ENCODE measurements at regions not wholly inside any gene's neighbourhood (a gene's known extent, or its start where the extent isn't known, plus 50 kb on each side); places are given as distances from the start of the nearest gene placed in this dataset.

DNA sequence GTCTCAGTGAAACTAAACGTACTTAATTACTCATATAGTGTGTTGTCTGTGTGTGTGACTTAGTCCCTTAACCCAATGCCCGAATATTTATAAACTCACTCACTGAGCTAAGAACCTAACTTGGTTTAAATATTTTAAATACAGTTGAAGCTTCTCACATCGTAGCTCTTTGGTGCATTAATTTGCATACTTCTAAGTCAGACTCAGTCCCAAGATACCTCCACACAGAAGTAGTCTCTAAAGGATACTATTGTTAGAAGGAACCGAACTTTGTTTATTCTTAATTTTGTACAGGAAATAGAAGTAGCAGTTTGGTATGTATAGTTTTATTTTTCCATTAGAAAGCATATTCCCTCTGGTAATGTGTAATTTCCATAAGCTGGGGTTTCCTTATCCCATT lies 54.0 kb upstream of the NKAP start:
- TF ChIP-seq, protein P1, sequence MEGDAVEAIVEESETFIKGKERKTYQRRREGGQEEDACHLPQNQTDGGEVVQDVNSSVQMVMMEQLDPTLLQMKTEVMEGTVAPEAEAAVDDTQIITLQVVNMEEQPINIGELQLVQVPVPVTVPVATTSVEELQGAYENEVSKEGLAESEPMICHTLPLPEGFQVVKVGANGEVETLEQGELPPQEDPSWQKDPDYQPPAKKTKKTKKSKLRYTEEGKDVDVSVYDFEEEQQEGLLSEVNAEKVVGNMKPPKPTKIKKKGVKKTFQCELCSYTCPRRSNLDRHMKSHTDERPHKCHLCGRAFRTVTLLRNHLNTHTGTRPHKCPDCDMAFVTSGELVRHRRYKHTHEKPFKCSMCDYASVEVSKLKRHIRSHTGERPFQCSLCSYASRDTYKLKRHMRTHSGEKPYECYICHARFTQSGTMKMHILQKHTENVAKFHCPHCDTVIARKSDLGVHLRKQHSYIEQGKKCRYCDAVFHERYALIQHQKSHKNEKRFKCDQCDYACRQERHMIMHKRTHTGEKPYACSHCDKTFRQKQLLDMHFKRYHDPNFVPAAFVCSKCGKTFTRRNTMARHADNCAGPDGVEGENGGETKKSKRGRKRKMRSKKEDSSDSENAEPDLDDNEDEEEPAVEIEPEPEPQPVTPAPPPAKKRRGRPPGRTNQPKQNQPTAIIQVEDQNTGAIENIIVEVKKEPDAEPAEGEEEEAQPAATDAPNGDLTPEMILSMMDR (IDR thresholded peaks at IDR 0.05), result no peak
- 5 to 7% methylated on average over 4 of the region's 4 CpGs for whole genome bisulfite sequencing, 2 donors
- Histone ChIP-seq H3K4me1 (peaks cover 0 to 14% (median 0%) of the 10 kb centered on the region in 9 donors), H3K27me3 (peaks cover 0 to 100% (median 92%) of the 10 kb centered on the region in 7 donors), H3K36me3 (no peaks in the 10 kb centered on the region), H3K4me3 (no peak overlapping the region), H3K27ac (no peak overlapping the region), H3K9me3 (no peaks in the 10 kb centered on the region)
- ATAC-seq (no peak), DNase-seq (no peak)
- intact Hi-C loops (cut with DNase I), result no loop called here

GRCh38 chrX:119996600-119997524 lies 53.3 kb upstream of the NKAP start:
- H3K9me3 ChIP-seq, result no peaks in the 10 kb centered on the region
- no peak overlapping the region for H3K27ac ChIP-seq
- no peak overlapping the region for H3K4me3 ChIP-seq
- H3K4me1 ChIP-seq, result peaks cover 0 to 15% (median 0%) of the 10 kb centered on the region in 9 donors
- TF ChIP-seq, protein P1 (IDR thresholded peaks at IDR 0.05), result no peak
- ATAC-seq (no peak), DNase-seq (no peak)
- peaks cover 0 to 100% (median 94%) of the 10 kb centered on the region in 7 donors for H3K27me3 ChIP-seq
- H3K36me3 ChIP-seq, result no peaks in the 10 kb centered on the region
- 10 to 14% methylated on average over 13 of the region's 13 CpGs for WGBS, 2 donors
- intact Hi-C loops (cut with DNase I), result no loop called here

GRCh38 chrX:119996069-119996468 lies 52.5 kb upstream of the NKAP start:
- Histone ChIP-seq H3K4me3 (no peak overlapping the region), H3K27ac (no peak overlapping the region), H3K4me1 (peaks cover 0 to 21% (median 6%) of the 10 kb centered on the region in 9 donors), H3K9me3 (no peaks in the 10 kb centered on the region), H3K27me3 (peaks cover 0 to 100% (median 97%) of the 10 kb centered on the region in 7 donors), H3K36me3 (no peaks in the 10 kb centered on the region)
- TF ChIP-seq, protein P1 (IDR thresholded peaks at IDR 0.05), result no peak
- intact Hi-C loops (cut with DNase I), result no loop called here
- WGBS, 2 donors, result 21 to 30% methylated on average over 3 of the region's 3 CpGs
- no peak for DNase-seq
- no peak for ATAC-seq
